Left lung (tissue), 4 donors: ENCODE measurements at regions not wholly inside any gene's neighbourhood (a gene's known extent, or its start where the extent isn't known, plus 50 kb on each side); places are given as distances from the start of the nearest gene placed in this dataset.

Experiments
- ATAC-seq: fragments of 200-7000 bp; cut with Tn5 transposase; one replicate; pipeline ENCODE4 v1.9.1; 2020; ENCODE audit warnings: moderate library complexity
- DNase-seq, 4 donors: peaks; one replicate each; pipeline ENCODE4 v3.0.0-alpha.2; 2013 to 2020
- H3K27ac ChIP-seq, 2 donors: fragments of 200-600 bp; sonication (generic) in 1 of 2; one replicate each; pipeline versions ENCODE4 v1.5.0 to v1.8.0; 2020 to 2021
- H3K27me3 ChIP-seq, 2 donors: fragments of 200-600 bp; sonication (generic) in 1 of 2; one replicate each; pipeline versions ENCODE4 v1.5.0 to v1.8.0; 2020 to 2021
- H3K36me3 ChIP-seq, 2 donors: fragments of 200-600 bp; sonication (generic) in 1 of 2; one replicate each; pipeline versions ENCODE4 v1.5.0 to v1.8.0; 2020 to 2021
- H3K4me1 ChIP-seq, 2 donors: fragments of 200-600 bp; one replicate each; pipeline ENCODE4 v1.8.0; 2021
- H3K4me3 ChIP-seq, 2 donors: fragments of 200-600 bp; sonication (generic) in 1 of 2; one replicate each; pipeline versions ENCODE4 v1.5.0 to v1.8.0; 2020 to 2021; ENCODE audit warnings: mild to moderate bottlenecking in 1 of 2
- H3K9me3 ChIP-seq, 2 donors: fragments of 200-600 bp; sonication (generic) in 1 of 2; one replicate each; pipeline versions ENCODE4 v1.5.0 to v1.8.0; 2020 to 2021
- CTCF ChIP-seq, 2 donors: fragments of 200-600 bp; sonication (generic) in 1 of 2; IDR thresholded peaks; one replicate each; pipeline versions ENCODE4 v1.5.0 to v1.8.0; 2021; ENCODE audit warnings: antibody characterized with exemption in 2 of 2
- intact Hi-C, 2 donors: fragments of 100-400 bp; cut with DNase I; formaldehyde crosslinking; loops; one replicate each; pipeline versions ENCODE4 v1.11.2 to v1.14.2; 2022
- donor health status: DM: no; HTN: yes; CAD: no.
- donor health status: DM: no; HTN: no; CAD: no.

DNA sequence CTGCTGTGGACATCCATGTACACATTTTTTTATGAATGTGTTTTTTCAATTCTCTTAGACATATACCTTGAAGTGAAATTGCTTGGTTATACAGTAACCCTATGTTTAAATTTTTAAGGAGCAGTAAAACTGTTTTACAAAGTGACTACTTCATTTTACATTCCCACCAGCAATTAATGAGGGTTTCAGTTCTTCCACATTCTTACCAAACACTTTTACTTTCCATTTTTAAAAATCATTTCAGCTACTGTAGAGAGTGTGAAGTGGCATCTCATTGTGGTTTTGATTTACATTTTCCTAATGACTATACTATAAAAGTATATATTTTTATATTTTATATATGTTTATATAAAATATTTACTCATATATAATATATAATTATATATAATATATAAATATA lies 1221.5 kb downstream of the PLA2G4A start:
- H3K4me1 ChIP-seq: no peaks in the 10 kb centered on the region
- DNase-seq (no peak), ATAC-seq (no peak)
- no peaks in the 10 kb centered on the region for H3K36me3 ChIP-seq
- no peak overlapping the region for H3K4me3 ChIP-seq
- no peak for TF ChIP-seq CTCF (IDR thresholded peaks at IDR 0.05)
- H3K27ac ChIP-seq: no peak overlapping the region
- no peaks in the 10 kb centered on the region for H3K27me3 ChIP-seq
- intact Hi-C loops: no loop called here
- no peaks in the 10 kb centered on the region for H3K9me3 ChIP-seq

DNA sequence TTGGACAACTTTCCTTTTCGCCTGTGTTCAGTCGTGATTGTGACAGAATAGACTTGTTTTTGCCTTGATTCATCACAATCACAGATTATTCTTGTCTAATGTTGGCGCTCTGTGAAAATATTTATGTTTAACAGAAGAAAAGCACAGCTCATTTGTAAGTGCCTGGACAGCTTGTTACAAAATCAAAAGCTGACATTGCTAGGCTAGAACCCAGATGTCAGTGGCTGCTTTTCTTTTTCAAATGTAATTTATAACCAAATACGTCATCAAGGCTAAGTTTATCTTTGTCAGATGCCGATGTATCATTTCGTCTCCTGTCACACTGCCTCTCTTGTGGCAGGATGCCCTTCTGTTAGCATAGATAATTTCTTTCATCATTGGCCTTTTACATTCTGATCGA lies 1227.3 kb downstream of the PLA2G4A start:
- no peaks in the 10 kb centered on the region for H3K36me3 ChIP-seq
- no peaks in the 10 kb centered on the region for H3K27me3 ChIP-seq
- peak in 2 of 4 donors; percentile 36 to 39 for DNase-seq
- ATAC-seq: no peak
- TF ChIP-seq CTCF (IDR thresholded peaks at IDR 0.05): no peak
- H3K4me3 ChIP-seq: no peak overlapping the region
- no peak overlapping the region for H3K27ac ChIP-seq
- no peaks in the 10 kb centered on the region for H3K9me3 ChIP-seq
- intact Hi-C loops: no loop called here
- H3K4me1 ChIP-seq: no peaks in the 10 kb centered on the region

DNA sequence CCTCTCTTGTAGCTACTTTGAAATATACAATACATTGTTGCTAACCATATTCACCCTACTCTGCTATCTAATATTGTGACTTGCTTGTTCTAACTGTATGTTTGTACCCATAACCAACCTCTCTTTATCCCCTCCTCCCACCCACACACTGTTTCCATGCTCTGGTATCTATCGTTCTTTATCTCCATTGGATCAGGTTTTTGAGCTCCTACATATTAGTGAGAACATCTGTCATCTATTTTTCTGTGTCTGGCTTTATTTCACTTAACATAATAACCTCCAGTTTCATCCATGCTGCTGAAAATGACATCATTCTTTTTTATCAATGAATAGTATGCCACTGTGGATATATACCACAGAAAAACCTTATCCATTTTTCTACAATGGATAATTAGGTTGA lies 1230.1 kb downstream of the PLA2G4A start:
- TF ChIP-seq CTCF (IDR thresholded peaks at IDR 0.05): no peak
- Histone ChIP-seq H3K36me3 (no peaks in the 10 kb centered on the region), H3K9me3 (no peaks in the 10 kb centered on the region), H3K4me1 (no peaks in the 10 kb centered on the region), H3K27ac (no peak overlapping the region), H3K4me3 (no peak overlapping the region), H3K27me3 (no peaks in the 10 kb centered on the region)
- no peak for ATAC-seq
- no peak for DNase-seq
- intact Hi-C loops: no loop called here

GRCh38 chr1:188061881-188062280 lies 1233.1 kb downstream of the PLA2G4A start:
- Histone ChIP-seq H3K4me1 (no peaks in the 10 kb centered on the region), H3K9me3 (peaks cover 0 to 6% of the 10 kb centered on the region in 2 donors), H3K4me3 (no peak overlapping the region), H3K27ac (no peak overlapping the region), H3K27me3 (no peaks in the 10 kb centered on the region), H3K36me3 (no peaks in the 10 kb centered on the region)
- ATAC-seq: no peak
- intact Hi-C loops: no loop called here
- DNase-seq: no peak
- no peak for TF ChIP-seq CTCF (IDR thresholded peaks at IDR 0.05)

DNA sequence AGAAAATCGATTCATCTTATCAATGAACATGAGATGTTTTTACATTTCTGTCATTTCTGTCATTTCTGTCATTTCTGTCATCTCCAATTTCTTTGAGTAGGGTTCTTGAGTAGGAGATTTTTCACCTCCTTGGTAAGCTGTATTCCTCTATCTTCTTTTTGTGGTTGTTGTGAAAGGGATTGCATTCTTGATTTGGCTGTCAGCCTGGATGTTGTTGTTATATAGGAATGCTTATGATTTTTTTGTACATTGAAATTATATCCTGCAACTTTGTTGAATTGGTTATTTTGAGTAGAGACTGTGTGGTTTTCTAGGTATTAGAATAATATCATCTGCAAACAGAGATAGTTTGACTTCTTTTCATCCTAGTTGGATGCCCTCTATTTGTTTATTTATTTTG lies 1233.7 kb downstream of the PLA2G4A start:
- Histone ChIP-seq H3K27ac (no peak overlapping the region), H3K27me3 (no peaks in the 10 kb centered on the region), H3K4me1 (no peaks in the 10 kb centered on the region), H3K36me3 (no peaks in the 10 kb centered on the region), H3K4me3 (no peak overlapping the region), H3K9me3 (peaks cover 0 to 8% of the 10 kb centered on the region in 2 donors)
- intact Hi-C loops: no loop called here
- DNase-seq (no peak), ATAC-seq (no peak)
- TF ChIP-seq CTCF (IDR thresholded peaks at IDR 0.05): no peak
